Endothelial cell (in vitro differentiated cells): ENCODE measurements at regions not wholly inside any gene's neighbourhood (a gene's known extent, or its start where the extent isn't known, plus 50 kb on each side); places are given as distances from the start of the nearest gene placed in this dataset.

Source experiments
- DNase-seq: peaks from one replicate; pipeline ENCODE4 v3.0.0; 2021; ENCODE audit warnings: low spot score
- H3K27ac Mint-ChIP-seq: one replicate; pipeline ENCODE4 v1.8.0; 2021; ENCODE audit warnings: mixed read lengths, inconsistent platforms; ENCODE audit not compliant: unreplicated experiment
- H3K27me3 Mint-ChIP-seq: one replicate; pipeline ENCODE4 v1.8.0; 2021; ENCODE audit warnings: mild to moderate bottlenecking, moderate library complexity, mixed read lengths, inconsistent platforms; ENCODE audit not compliant: unreplicated experiment
- H3K36me3 Mint-ChIP-seq: one replicate; pipeline ENCODE4 v1.8.0; 2021; ENCODE audit warnings: mild to moderate bottlenecking, low read depth, mixed read lengths, inconsistent platforms; ENCODE audit not compliant: unreplicated experiment
- H3K4me1 Mint-ChIP-seq: one replicate; pipeline ENCODE4 v1.8.0; 2021; ENCODE audit warnings: mild to moderate bottlenecking, mixed read lengths, inconsistent platforms; ENCODE audit not compliant: unreplicated experiment
- H3K4me3 Mint-ChIP-seq: one replicate; pipeline ENCODE4 v1.8.0; 2021; ENCODE audit warnings: mild to moderate bottlenecking, mixed read lengths, inconsistent platforms; ENCODE audit not compliant: unreplicated experiment
- H3K9me3 Mint-ChIP-seq: one replicate; pipeline ENCODE4 v1.8.0; 2021; ENCODE audit warnings: mixed read lengths, inconsistent platforms; ENCODE audit not compliant: unreplicated experiment
- TF ChIP-seq, protein P1 (sequence below): fragments of 200-600 bp; sonication (generic); IDR thresholded peaks from one replicate; pipeline ENCODE4 v1.5.0; 2021; ENCODE audit warnings: antibody characterized with exemption; ENCODE audit not compliant: unreplicated experiment

GRCh38 chr14:71270111-71270510, 362.9 kb downstream of the PCNX1 start:
- Mint-ChIP-seq H3K27me3 (no peaks in the 10 kb centered on the region), H3K9me3 (peaks cover 7% of the 10 kb centered on the region), H3K4me3 (no peak overlapping the region), H3K27ac (no peak overlapping the region), H3K36me3 (no peaks in the 10 kb centered on the region), H3K4me1 (no peaks in the 10 kb centered on the region)
- DNase-seq: no peak
- TF ChIP-seq, protein P1, sequence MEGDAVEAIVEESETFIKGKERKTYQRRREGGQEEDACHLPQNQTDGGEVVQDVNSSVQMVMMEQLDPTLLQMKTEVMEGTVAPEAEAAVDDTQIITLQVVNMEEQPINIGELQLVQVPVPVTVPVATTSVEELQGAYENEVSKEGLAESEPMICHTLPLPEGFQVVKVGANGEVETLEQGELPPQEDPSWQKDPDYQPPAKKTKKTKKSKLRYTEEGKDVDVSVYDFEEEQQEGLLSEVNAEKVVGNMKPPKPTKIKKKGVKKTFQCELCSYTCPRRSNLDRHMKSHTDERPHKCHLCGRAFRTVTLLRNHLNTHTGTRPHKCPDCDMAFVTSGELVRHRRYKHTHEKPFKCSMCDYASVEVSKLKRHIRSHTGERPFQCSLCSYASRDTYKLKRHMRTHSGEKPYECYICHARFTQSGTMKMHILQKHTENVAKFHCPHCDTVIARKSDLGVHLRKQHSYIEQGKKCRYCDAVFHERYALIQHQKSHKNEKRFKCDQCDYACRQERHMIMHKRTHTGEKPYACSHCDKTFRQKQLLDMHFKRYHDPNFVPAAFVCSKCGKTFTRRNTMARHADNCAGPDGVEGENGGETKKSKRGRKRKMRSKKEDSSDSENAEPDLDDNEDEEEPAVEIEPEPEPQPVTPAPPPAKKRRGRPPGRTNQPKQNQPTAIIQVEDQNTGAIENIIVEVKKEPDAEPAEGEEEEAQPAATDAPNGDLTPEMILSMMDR: no peak

GRCh38 chr14:71271166-71271945, 364.1 kb downstream of the PCNX1 start:
- H3K4me1 Mint-ChIP-seq: no peaks in the 10 kb centered on the region

GRCh38 chr14:71273366-71273765, 366.1 kb downstream of the PCNX1 start:
- DNase-seq: no peak
- Mint-ChIP-seq H3K36me3 (no peaks in the 10 kb centered on the region), H3K27me3 (no peaks in the 10 kb centered on the region), H3K27ac (no peak overlapping the region), H3K9me3 (peaks cover 7% of the 10 kb centered on the region), H3K4me3 (no peak overlapping the region), H3K4me1 (no peaks in the 10 kb centered on the region)
- TF ChIP-seq, protein P1: no peak

More at GRCh38 chr14:71271166-71271945, 364.1 kb downstream of the PCNX1 start:
- DNase-seq: no peak
- H3K4me3 Mint-ChIP-seq: no peak overlapping the region
- H3K36me3 Mint-ChIP-seq: no peaks in the 10 kb centered on the region
- peaks cover 7% of the 10 kb centered on the region for H3K9me3 Mint-ChIP-seq
- no peaks in the 10 kb centered on the region for H3K27me3 Mint-ChIP-seq
- no peak overlapping the region for H3K27ac Mint-ChIP-seq
- TF ChIP-seq, protein P1: no peak

DNA sequence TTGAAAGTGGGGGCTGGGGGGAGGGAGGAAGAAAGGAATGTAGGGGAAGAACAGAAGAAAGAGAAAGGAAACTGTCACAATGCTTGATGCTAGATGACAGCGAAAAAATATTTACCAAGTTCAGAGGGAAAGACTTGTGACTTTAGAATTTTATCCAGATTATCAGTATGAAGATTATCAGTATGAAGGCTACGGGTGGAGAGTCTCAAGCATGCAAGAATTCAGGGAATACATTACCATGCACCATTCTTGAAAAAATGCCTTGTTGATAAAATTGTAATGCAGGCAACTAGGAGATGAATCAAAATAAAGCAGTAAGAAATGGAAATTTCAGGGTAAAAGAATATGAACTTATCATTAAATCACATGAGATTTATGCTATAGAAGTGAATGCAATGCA, 376.8 kb downstream of the PCNX1 start:
- no peaks in the 10 kb centered on the region for H3K4me1 Mint-ChIP-seq
- no peaks in the 10 kb centered on the region for H3K9me3 Mint-ChIP-seq
- no peak overlapping the region for H3K27ac Mint-ChIP-seq
- TF ChIP-seq, protein P1: no peak
- DNase-seq: no peak
- H3K4me3 Mint-ChIP-seq: no peak overlapping the region
- H3K36me3 Mint-ChIP-seq: no peaks in the 10 kb centered on the region
- H3K27me3 Mint-ChIP-seq: no peaks in the 10 kb centered on the region

DNA sequence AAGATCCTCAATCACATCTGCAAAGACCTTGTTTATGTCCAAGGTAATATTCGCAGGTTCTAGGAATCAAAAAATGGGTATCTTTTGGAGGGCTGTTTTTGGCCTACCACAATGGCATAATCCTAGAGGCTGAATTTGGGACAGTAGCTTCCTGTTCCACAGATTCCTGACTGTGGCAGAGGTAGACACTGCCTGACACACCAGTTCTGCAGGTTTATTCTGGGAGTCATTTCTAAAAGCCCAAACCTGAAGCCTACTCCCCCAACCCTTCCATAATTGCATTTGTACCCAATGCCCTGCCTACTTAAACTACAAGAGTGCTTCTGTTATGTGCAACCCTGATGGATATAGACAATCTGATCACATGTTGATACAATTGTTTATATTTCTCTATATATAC, 378.9 kb downstream of the PCNX1 start:
- H3K27me3 Mint-ChIP-seq: peaks cover 2% of the 10 kb centered on the region
- TF ChIP-seq, protein P1: no peak
- no peaks in the 10 kb centered on the region for H3K4me1 Mint-ChIP-seq
- no peak overlapping the region for H3K27ac Mint-ChIP-seq
- no peak for DNase-seq
- no peaks in the 10 kb centered on the region for H3K9me3 Mint-ChIP-seq
- no peak overlapping the region for H3K4me3 Mint-ChIP-seq
- no peaks in the 10 kb centered on the region for H3K36me3 Mint-ChIP-seq
